Erythroblast (primary cell): ENCODE measurements at regions not wholly inside any gene's neighbourhood (a gene's known extent, or its start where the extent isn't known, plus 50 kb on each side); places are given as distances from the start of the nearest gene placed in this dataset.

Experiments
- GATA1 ChIP-seq: IDR thresholded peaks from 2 replicates; pipeline ENCODE4 v1.6.1; 2011; ENCODE audit warnings: low read depth, mild to moderate bottlenecking, control low read depth, low read length, moderate library complexity
- POLR2A ChIP-seq: IDR thresholded peaks from 2 replicates; pipeline ENCODE4 v1.6.1; 2011; ENCODE audit warnings: mild to moderate bottlenecking, low read length

- TF ChIP-seq POLR2A (no peak), GATA1 (no peak)
Observed at GRCh38 chr11:121721961-121722360, 269.2 kb upstream of the SORL1-AS1 start.
